ENCODE measurements at regions not wholly inside any gene's neighbourhood (a gene's known extent, or its start where the extent isn't known, plus 50 kb on each side); places are given as distances from the start of the nearest gene placed in this dataset.

DNA sequence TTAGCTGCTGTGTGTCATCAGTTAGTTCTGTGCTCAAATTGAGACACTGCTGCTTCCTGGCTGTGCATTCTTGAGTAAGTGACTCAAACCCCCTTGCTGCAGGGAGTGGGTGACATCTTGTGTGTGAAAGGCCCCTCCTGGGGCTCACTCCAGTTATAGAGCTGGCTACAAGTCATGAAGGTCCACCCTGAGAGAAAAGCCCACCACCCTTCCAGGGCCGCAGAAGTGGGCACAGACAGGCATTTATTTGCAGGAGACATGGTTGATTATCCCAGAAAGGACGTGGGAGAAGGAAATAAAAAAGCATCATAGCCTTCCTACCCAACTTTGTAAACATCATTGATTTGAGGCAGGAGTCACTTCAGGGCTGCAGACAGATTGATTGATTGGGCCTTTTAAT is 550.6 kb downstream of the MATN1 start:
- Histone ChIP-seq H4K20me1 (ENCODE audit: insufficient read depth, low read depth, low read length) (no peaks in the 10 kb centered on the region), H3K27ac (ENCODE audit: low read length) (no peak overlapping the region), H3K9me3 (ENCODE audit: low read length) (no peaks in the 10 kb centered on the region), H3K9me2 (replicated peaks; ENCODE audit: insufficient read depth, low read length) (no peaks in the 10 kb centered on the region), H3K4me2 (ENCODE audit: low read depth, low read length, poor library complexity, severe bottlenecking) (no peak overlapping the region), H2AFZ (ENCODE audit: low read length) (no peak overlapping the region), H3K79me2 (ENCODE audit: low read length) (no peaks in the 10 kb centered on the region), H3K4me1 (ENCODE audit: low read length) (no peaks in the 10 kb centered on the region), H3K9ac (ENCODE audit: low read length) (no peak overlapping the region), H3K27me3 (ENCODE audit: low read length) (no peaks in the 10 kb centered on the region), H3K36me3 (ENCODE audit: insufficient read depth, low read length) (no peaks in the 10 kb centered on the region), H3K4me3 (ENCODE audit: low read length) (no peak overlapping the region)
- DNase-seq = no peak

DNA sequence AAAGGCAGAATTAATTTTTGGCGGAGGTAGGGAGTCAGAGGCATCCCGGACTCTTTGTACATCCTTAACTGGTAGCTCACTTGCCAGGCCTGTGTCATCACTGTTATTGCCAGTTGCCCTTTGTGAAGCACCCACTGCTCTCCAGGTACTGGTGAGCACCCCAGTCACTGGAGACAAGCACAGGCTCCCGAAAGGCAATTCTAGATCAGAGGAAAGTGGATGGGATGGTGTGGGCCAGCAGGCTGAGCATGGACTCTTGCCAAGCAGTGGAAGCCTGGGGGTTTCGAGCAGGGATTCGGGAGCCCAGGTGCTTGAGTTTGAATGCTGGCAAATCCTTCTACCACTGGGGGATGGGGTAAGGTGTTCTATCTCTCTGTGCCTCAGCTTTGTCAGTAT is 551.1 kb downstream of the MATN1 start:
- Histone ChIP-seq H3K27ac (ENCODE audit: low read length) (no peak overlapping the region), H3K9me2 (replicated peaks; ENCODE audit: insufficient read depth, low read length) (no peaks in the 10 kb centered on the region), H3K79me2 (ENCODE audit: low read length) (no peaks in the 10 kb centered on the region), H3K9ac (ENCODE audit: low read length) (no peak overlapping the region), H3K9me3 (ENCODE audit: low read length) (no peaks in the 10 kb centered on the region), H3K36me3 (ENCODE audit: insufficient read depth, low read length) (no peaks in the 10 kb centered on the region), H3K4me3 (ENCODE audit: low read length) (no peak overlapping the region), H3K4me1 (ENCODE audit: low read length) (no peaks in the 10 kb centered on the region), H3K27me3 (ENCODE audit: low read length) (no peaks in the 10 kb centered on the region), H3K4me2 (ENCODE audit: low read depth, low read length, poor library complexity, severe bottlenecking) (no peak overlapping the region), H2AFZ (ENCODE audit: low read length) (no peak overlapping the region), H4K20me1 (ENCODE audit: insufficient read depth, low read depth, low read length) (no peaks in the 10 kb centered on the region)
- no peak for DNase-seq

GRCh38 chr1:30171537-30172298 is 551.7 kb downstream of the MATN1 start:
- no peak for DNase-seq
- Histone ChIP-seq H3K27me3 (ENCODE audit: low read length) (no peaks in the 10 kb centered on the region), H4K20me1 (ENCODE audit: insufficient read depth, low read depth, low read length) (no peaks in the 10 kb centered on the region), H3K79me2 (ENCODE audit: low read length) (no peaks in the 10 kb centered on the region), H3K9me3 (ENCODE audit: low read length) (no peaks in the 10 kb centered on the region), H3K27ac (ENCODE audit: low read length) (no peak overlapping the region), H3K4me2 (ENCODE audit: low read depth, low read length, poor library complexity, severe bottlenecking) (no peak overlapping the region), H3K36me3 (ENCODE audit: insufficient read depth, low read length) (no peaks in the 10 kb centered on the region), H3K4me1 (ENCODE audit: low read length) (no peaks in the 10 kb centered on the region), H3K4me3 (ENCODE audit: low read length) (no peak overlapping the region), H3K9me2 (replicated peaks; ENCODE audit: insufficient read depth, low read length) (no peaks in the 10 kb centered on the region), H2AFZ (ENCODE audit: low read length) (no peak overlapping the region), H3K9ac (ENCODE audit: low read length) (no peak overlapping the region)

GRCh38 chr1:30169269-30169668 is 554.1 kb downstream of the MATN1 start:
- Histone ChIP-seq H3K4me3 (ENCODE audit: low read length) (no peak overlapping the region), H3K9ac (ENCODE audit: low read length) (no peak overlapping the region), H3K79me2 (ENCODE audit: low read length) (no peaks in the 10 kb centered on the region), H3K27ac (ENCODE audit: low read length) (no peak overlapping the region), H3K4me1 (ENCODE audit: low read length) (no peaks in the 10 kb centered on the region), H3K9me3 (ENCODE audit: low read length) (no peaks in the 10 kb centered on the region), H3K4me2 (ENCODE audit: low read depth, low read length, poor library complexity, severe bottlenecking) (no peak overlapping the region), H3K9me2 (replicated peaks; ENCODE audit: insufficient read depth, low read length) (no peaks in the 10 kb centered on the region), H3K27me3 (ENCODE audit: low read length) (no peaks in the 10 kb centered on the region), H3K36me3 (ENCODE audit: insufficient read depth, low read length) (no peaks in the 10 kb centered on the region), H4K20me1 (ENCODE audit: insufficient read depth, low read depth, low read length) (no peaks in the 10 kb centered on the region), H2AFZ (ENCODE audit: low read length) (no peak overlapping the region)
- DNase-seq = no peak

GRCh38 chr1:30166174-30166573 is 557.2 kb downstream of the MATN1 start:
- no peaks in the 10 kb centered on the region for H4K20me1 ChIP-seq (ENCODE audit: insufficient read depth, low read depth, low read length)
- no peak overlapping the region for H3K4me2 ChIP-seq (ENCODE audit: low read depth, low read length, poor library complexity, severe bottlenecking)
- H3K4me1 ChIP-seq (ENCODE audit: low read length) = no peaks in the 10 kb centered on the region

DNA sequence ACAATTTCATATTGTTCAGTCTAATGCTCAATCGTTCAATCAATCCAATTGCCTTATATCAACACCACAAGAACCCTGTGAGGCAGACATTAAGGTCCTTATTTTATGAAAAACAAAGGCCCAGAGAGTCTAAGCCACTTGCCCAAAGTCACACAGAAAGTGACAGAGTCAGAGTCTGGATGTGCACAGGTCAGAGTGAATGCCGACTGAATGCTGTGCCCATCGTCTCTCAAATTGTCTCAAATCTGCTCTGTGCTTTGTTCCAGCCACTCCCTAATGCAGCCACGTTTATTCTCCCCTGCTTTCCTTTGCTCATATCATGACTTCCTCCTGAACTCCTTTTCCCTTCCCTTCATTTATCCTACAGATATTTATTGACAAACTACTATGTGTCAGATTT is 558.3 kb downstream of the MATN1 start:
- Histone ChIP-seq H3K4me2 (ENCODE audit: low read depth, low read length, poor library complexity, severe bottlenecking) (no peak overlapping the region), H3K4me3 (ENCODE audit: low read length) (no peak overlapping the region), H3K9ac (ENCODE audit: low read length) (no peak overlapping the region), H3K79me2 (ENCODE audit: low read length) (no peaks in the 10 kb centered on the region), H3K27me3 (ENCODE audit: low read length) (no peaks in the 10 kb centered on the region), H4K20me1 (ENCODE audit: insufficient read depth, low read depth, low read length) (no peaks in the 10 kb centered on the region), H3K9me2 (replicated peaks; ENCODE audit: insufficient read depth, low read length) (no peaks in the 10 kb centered on the region), H2AFZ (ENCODE audit: low read length) (no peak overlapping the region), H3K9me3 (ENCODE audit: low read length) (no peaks in the 10 kb centered on the region), H3K27ac (ENCODE audit: low read length) (no peak overlapping the region), H3K4me1 (ENCODE audit: low read length) (no peaks in the 10 kb centered on the region), H3K36me3 (ENCODE audit: insufficient read depth, low read length) (no peaks in the 10 kb centered on the region)
- DNase-seq = no peak

More at GRCh38 chr1:30166174-30166573, 557.2 kb downstream of the MATN1 start:
- no peaks in the 10 kb centered on the region for H3K27me3 ChIP-seq (ENCODE audit: low read length)
- no peak overlapping the region for H2AFZ ChIP-seq (ENCODE audit: low read length)
- no peak overlapping the region for H3K27ac ChIP-seq (ENCODE audit: low read length)
- H3K9me3 ChIP-seq (ENCODE audit: low read length) = no peaks in the 10 kb centered on the region
- H3K9me2 ChIP-seq (replicated peaks; ENCODE audit: insufficient read depth, low read length) = no peaks in the 10 kb centered on the region
- H3K9ac ChIP-seq (ENCODE audit: low read length) = no peak overlapping the region
- no peak overlapping the region for H3K4me3 ChIP-seq (ENCODE audit: low read length)
- DNase-seq = no peak
- no peaks in the 10 kb centered on the region for H3K79me2 ChIP-seq (ENCODE audit: low read length)
- no peaks in the 10 kb centered on the region for H3K36me3 ChIP-seq (ENCODE audit: insufficient read depth, low read length)

DNA sequence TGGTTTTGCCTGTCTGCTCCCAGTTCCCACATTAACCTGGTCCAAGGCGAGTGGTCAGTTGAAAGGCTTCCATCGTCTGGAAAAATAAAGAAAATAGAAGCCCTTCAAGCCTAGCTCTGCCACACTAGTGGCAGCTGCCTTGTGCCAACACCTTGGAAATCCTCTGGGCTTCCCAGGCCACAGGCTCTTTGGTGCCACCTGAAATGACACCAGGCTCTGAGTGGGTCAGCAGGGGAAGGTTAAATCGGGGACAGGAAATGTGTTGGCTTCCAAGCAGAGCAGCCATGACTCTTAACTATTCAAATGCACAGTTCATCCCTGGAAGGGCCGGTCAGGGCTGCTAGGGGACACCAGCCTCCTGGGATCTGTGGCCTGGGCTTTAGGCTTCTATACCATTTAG is 558.7 kb downstream of the MATN1 start:
- Histone ChIP-seq H3K27me3 (ENCODE audit: low read length) (no peaks in the 10 kb centered on the region), H2AFZ (ENCODE audit: low read length) (no peak overlapping the region), H3K9me2 (replicated peaks; ENCODE audit: insufficient read depth, low read length) (no peaks in the 10 kb centered on the region), H3K4me3 (ENCODE audit: low read length) (no peak overlapping the region), H3K4me1 (ENCODE audit: low read length) (0 out of 2 replicates have a peak, but pooled peaks cover 1% of the 10 kb centered on the region), H3K4me2 (ENCODE audit: low read depth, low read length, poor library complexity, severe bottlenecking) (no peak overlapping the region), H3K9me3 (ENCODE audit: low read length) (no peaks in the 10 kb centered on the region), H3K79me2 (ENCODE audit: low read length) (no peaks in the 10 kb centered on the region), H3K36me3 (ENCODE audit: insufficient read depth, low read length) (no peaks in the 10 kb centered on the region), H3K27ac (ENCODE audit: low read length) (no peak overlapping the region), H4K20me1 (ENCODE audit: insufficient read depth, low read depth, low read length) (no peaks in the 10 kb centered on the region), H3K9ac (ENCODE audit: low read length) (no peak overlapping the region)
- DNase-seq = no peak

DNA sequence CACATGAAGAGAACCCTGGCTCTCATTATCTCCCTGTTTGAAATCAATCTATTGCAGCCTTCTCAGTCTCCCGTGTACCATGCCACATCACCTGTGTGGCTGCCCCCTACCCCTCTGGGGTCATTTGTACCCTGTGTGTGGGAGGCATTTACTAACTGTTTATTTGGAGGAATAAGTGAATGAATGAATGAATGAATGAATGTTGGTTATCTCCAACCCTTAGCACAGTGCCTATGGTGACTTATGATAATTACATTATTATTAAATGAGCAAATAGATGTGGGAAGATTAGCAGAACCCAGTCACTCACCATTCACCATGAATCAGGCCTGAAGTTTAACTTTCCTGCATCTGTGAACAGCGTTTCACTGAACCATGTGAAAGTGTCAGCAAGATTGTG is 560.8 kb downstream of the MATN1 start:
- DNase-seq = no peak
- no peak overlapping the region for H2AFZ ChIP-seq (ENCODE audit: low read length)
- H3K79me2 ChIP-seq (ENCODE audit: low read length) = no peaks in the 10 kb centered on the region
- H3K27me3 ChIP-seq (ENCODE audit: low read length) = no peaks in the 10 kb centered on the region
- H4K20me1 ChIP-seq (ENCODE audit: insufficient read depth, low read depth, low read length) = no peaks in the 10 kb centered on the region
- no peak overlapping the region for H3K9ac ChIP-seq (ENCODE audit: low read length)
- no peak overlapping the region for H3K4me2 ChIP-seq (ENCODE audit: low read depth, low read length, poor library complexity, severe bottlenecking)
- H3K4me3 ChIP-seq (ENCODE audit: low read length) = no peak overlapping the region
- H3K27ac ChIP-seq (ENCODE audit: low read length) = no peak overlapping the region
- no peaks in the 10 kb centered on the region for H3K9me3 ChIP-seq (ENCODE audit: low read length)
- no peaks in the 10 kb centered on the region for H3K36me3 ChIP-seq (ENCODE audit: insufficient read depth, low read length)
- H3K4me1 ChIP-seq (ENCODE audit: low read length) = 0 out of 2 replicates have a peak, but pooled peaks cover 3% of the 10 kb centered on the region
- H3K9me2 ChIP-seq (replicated peaks; ENCODE audit: insufficient read depth, low read length) = no peaks in the 10 kb centered on the region
